H1 (cell line): ENCODE measurements at regions not wholly inside any gene's neighbourhood (a gene's known extent, or its start where the extent isn't known, plus 50 kb on each side); places are given as distances from the start of the nearest gene placed in this dataset.

ENCODE experiments used
- CTCF ChIA-PET: fragments of 300-600 bp; sonication (Branson Sonifier 250); formaldehyde crosslinking; loops from one replicate; lab custom pipeline; 2021; ENCODE audit not compliant: partially characterized antibody; lab: Charles Lee
- POLR2A ChIA-PET: fragments of 300-600 bp; sonication (Branson Sonifier 250); formaldehyde crosslinking; loops from one replicate; lab custom pipeline; 2021; ENCODE audit warnings: inconsistent platforms; ENCODE audit not compliant: partially characterized antibody; lab: Charles Lee
- DNase-seq, 2 experiments: peaks; one replicate each; pipeline versions ENCODE4 v3.0.0 to v3.0.0-alpha.2; 2010 to 2022; ENCODE audit warnings: low spot score in 2 of 2, low read depth in 1 of 2, mixed read lengths in 1 of 2
- FAIRE-seq: peaks from 2 replicates; lab custom pipeline; 2011; peaks lifted over from hg19 to GRCh38; lab: Jason Lieb, UNC
- H2AFZ ChIP-seq: 2 replicates; pipeline ENCODE4 v1.8.1; 2012; ENCODE audit warnings: low read length, inconsistent platforms
- H2AK5ac ChIP-seq: 2 replicates; pipeline ENCODE4 v1.6.1; 2013; ENCODE audit warnings: low read depth, low read length
- H2BK120ac ChIP-seq: replicated peaks from 2 replicates; pipeline ENCODE3; 2013; ENCODE audit warnings: low read depth, low read length, inconsistent platforms
- H2BK12ac ChIP-seq: 2 replicates; pipeline ENCODE4 v1.6.1; 2013; ENCODE audit warnings: low read depth, low read length
- H2BK15ac ChIP-seq: 2 replicates; pipeline ENCODE4 v1.6.1; 2013; ENCODE audit warnings: low read length
- H2BK20ac ChIP-seq: 2 replicates; pipeline ENCODE4 v1.6.1; 2013; ENCODE audit warnings: low read length
- H2BK5ac ChIP-seq: 2 replicates; pipeline ENCODE4 v1.6.1; 2013; ENCODE audit warnings: low read depth, low read length
- H3K14ac ChIP-seq: 2 replicates; pipeline ENCODE4 v1.6.1; 2013; ENCODE audit warnings: inconsistent platforms; ENCODE audit not compliant: insufficient read length
- H3K18ac ChIP-seq: 2 replicates; pipeline ENCODE4 v1.6.1; 2013; ENCODE audit warnings: low read length; ENCODE audit errors: extremely low read depth
- H3K23ac ChIP-seq: 2 replicates; pipeline ENCODE4 v1.6.1; 2013; ENCODE audit warnings: inconsistent platforms; ENCODE audit not compliant: insufficient read length
- H3K23me2 ChIP-seq: 2 replicates; pipeline ENCODE4 v1.6.1; 2013; ENCODE audit warnings: low read depth, low read length
- H3K27ac ChIP-seq: 2 replicates; pipeline ENCODE4 v1.6.1; 2011; ENCODE audit warnings: low read depth, low read length, inconsistent platforms
- H3K27me3 ChIP-seq, 4 experiments: replicated peaks in 1 of 4; 1 replicate in 1 of 4; 2 replicates in 3 of 4; pipeline versions ENCODE4 v1.6.1 to v1.8.1; 2011 to 2013; ENCODE audit warnings: low read length in 3 of 4, mild to moderate bottlenecking in 3 of 4, inconsistent platforms in 2 of 4, mixed read lengths in 2 of 4, moderate library complexity in 1 of 4; ENCODE audit not compliant: control insufficient read depth in 3 of 4, insufficient read depth in 3 of 4; ENCODE audit errors: extremely low read depth in 1 of 4
- H3K36me3 ChIP-seq, 4 experiments: 2 replicates each; pipeline versions ENCODE4 v1.6.1 to v1.8.1; 2011 to 2013; ENCODE audit warnings: mild to moderate bottlenecking in 4 of 4, low read length in 3 of 4, moderate library complexity in 2 of 4, control low read depth in 1 of 4, inconsistent platforms in 1 of 4; ENCODE audit not compliant: insufficient read depth in 4 of 4, control insufficient read depth in 2 of 4
- H3K4ac ChIP-seq: replicated peaks from 2 replicates; pipeline ENCODE3; 2013; ENCODE audit warnings: low read length, low read depth, mixed read lengths, inconsistent platforms; ENCODE audit not compliant: insufficient read length
- H3K4me1 ChIP-seq, 4 experiments: replicated peaks in 1 of 4; 1 replicate in 1 of 4; 2 replicates in 3 of 4; pipeline versions ENCODE4 v1.6.1 to v1.8.1; 2011 to 2013; ENCODE audit warnings: low read length in 3 of 4, inconsistent platforms in 2 of 4, mixed read lengths in 1 of 4; ENCODE audit not compliant: insufficient read depth in 4 of 4, control insufficient read depth in 3 of 4
- H3K4me2 ChIP-seq, 2 experiments: 2 replicates each; pipeline versions ENCODE4 v1.6.1 to v1.8.1; 2011 to 2013; ENCODE audit warnings: low read depth in 2 of 2, low read length in 2 of 2, control low read depth in 1 of 2, inconsistent platforms in 1 of 2, mild to moderate bottlenecking in 1 of 2; ENCODE audit not compliant: insufficient read depth in 1 of 2
- H3K4me3 ChIP-seq, 4 experiments: fragments of 200-600, 300-600 bp in 1 of 4; sonication (generic), shearing (Covaris generic), sonication (Bioruptor Twin) in 1 of 4; 2 replicates each; pipeline versions ENCODE4 v1.5.1 to v1.8.1; 2011 to 2016; ENCODE audit warnings: low read length in 4 of 4, low read depth in 3 of 4, control low read depth in 2 of 4, inconsistent platforms in 2 of 4, mild to moderate bottlenecking in 2 of 4, mixed read lengths in 1 of 4, moderate library complexity in 1 of 4; ENCODE audit not compliant: insufficient read depth in 2 of 4; ENCODE audit errors: extremely low read depth in 1 of 4
- H3K56ac ChIP-seq: replicated peaks from 2 replicates; pipeline ENCODE3; 2013; ENCODE audit warnings: low read depth, mild to moderate bottlenecking, mixed read lengths, low read length, inconsistent platforms; ENCODE audit not compliant: insufficient read length
- H3K79me1 ChIP-seq: 2 replicates; pipeline ENCODE4 v1.6.1; 2013; ENCODE audit warnings: low read depth, low read length, control low read depth
- H3K79me2 ChIP-seq, 2 experiments: 2 replicates each; pipeline versions ENCODE4 v1.6.1 to v1.8.1; 2012 to 2013; ENCODE audit warnings: low read length in 2 of 2, mild to moderate bottlenecking in 2 of 2, inconsistent platforms in 1 of 2; ENCODE audit not compliant: insufficient read depth in 2 of 2, control insufficient read depth in 1 of 2
- H3K9ac ChIP-seq, 4 experiments: replicated peaks in 1 of 4; 1 replicate in 1 of 4; 2 replicates in 3 of 4; pipeline versions ENCODE4 v1.6.1 to v1.8.1; 2011 to 2013; ENCODE audit warnings: low read depth in 3 of 4, low read length in 3 of 4, control low read depth in 2 of 4, mild to moderate bottlenecking in 2 of 4, moderate library complexity in 2 of 4, inconsistent platforms in 1 of 4; ENCODE audit errors: extremely low read depth in 1 of 4
- H3K9me3 ChIP-seq, 2 experiments: 2 replicates each; pipeline versions ENCODE4 v1.6.1 to v1.8.1; 2012 to 2013; ENCODE audit warnings: mild to moderate bottlenecking in 2 of 2, moderate library complexity in 2 of 2, control low read depth in 1 of 2, inconsistent platforms in 1 of 2, low read depth in 1 of 2, low read length in 1 of 2, mixed read lengths in 1 of 2; ENCODE audit not compliant: insufficient read depth in 2 of 2
- H4K20me1 ChIP-seq, 2 experiments: replicated peaks in 1 of 2; 2 replicates each; pipeline versions ENCODE3 to v1.8.1; 2011 to 2013; ENCODE audit warnings: inconsistent platforms in 2 of 2, low read length in 2 of 2, mild to moderate bottlenecking in 1 of 2; ENCODE audit not compliant: insufficient read depth in 2 of 2, control insufficient read depth in 1 of 2
- H4K5ac ChIP-seq: 2 replicates; pipeline ENCODE4 v1.6.1; 2013; ENCODE audit warnings: low read length, low read depth, mixed read lengths, inconsistent platforms; ENCODE audit not compliant: insufficient read length
- H4K8ac ChIP-seq: 2 replicates; pipeline ENCODE4 v1.8.0; 2013; ENCODE audit warnings: mild to moderate bottlenecking, moderate library complexity, low read length, inconsistent platforms; ENCODE audit not compliant: insufficient read depth; ENCODE audit errors: extremely low read depth
- H4K91ac ChIP-seq: replicated peaks from 2 replicates; pipeline ENCODE3; 2013; ENCODE audit warnings: low read length, mixed read lengths, inconsistent platforms; ENCODE audit not compliant: insufficient read length
- BACH1 ChIP-seq: IDR thresholded peaks from 2 replicates; pipeline ENCODE4 v1.6.1; 2012; ENCODE audit warnings: low read length, improper control_type of control experiment
- GABPA ChIP-seq: IDR thresholded peaks from 2 replicates; pipeline ENCODE4 v1.6.1; 2011; ENCODE audit warnings: mild to moderate bottlenecking, low read length, moderate library complexity, borderline replicate concordance; ENCODE audit not compliant: insufficient read depth
- PHF8 ChIP-seq: fragments of 200-600 bp; sonication (generic); conservative IDR thresholded peaks from 2 replicates; pipeline ENCODE4 v1.7.1; 2012; ENCODE audit warnings: low read depth, mild to moderate bottlenecking, inconsistent platforms, low read length, moderate library complexity
- SUZ12 ChIP-seq: fragments of 200-600 bp; sonication (generic); IDR thresholded peaks from 2 replicates; pipeline ENCODE4 v1.6.1; 2012; ENCODE audit warnings: mild to moderate bottlenecking, inconsistent platforms, low read length, moderate library complexity, mixed read lengths
- TAF1 ChIP-seq: IDR thresholded peaks from 2 replicates; pipeline ENCODE4 v1.6.1; 2011; ENCODE audit warnings: mild to moderate bottlenecking, low read depth, low read length
- WGBS, 2 experiments: shearing (Covaris generic) in 1 of 2; methylation state at CpG; one replicate each; pipeline versions ENCODE4 v1.1.6 to v1.1.7; 2013 to 2015; ENCODE audit warnings: low lambda C conversion rate in 2 of 2, mixed read lengths in 2 of 2, inconsistent platforms in 1 of 2, low coverage in 1 of 2, missing lambda C conversion rate in 1 of 2; ENCODE audit not compliant: insufficient replicate concordance in 2 of 2, insufficient coverage in 1 of 2, insufficient read length in 1 of 2; ENCODE audit errors: extremely low coverage in 1 of 2, missing lambda C conversion rate in 1 of 2; 5-methylcytosine and 5-hydroxymethylcytosine counted together

DNA sequence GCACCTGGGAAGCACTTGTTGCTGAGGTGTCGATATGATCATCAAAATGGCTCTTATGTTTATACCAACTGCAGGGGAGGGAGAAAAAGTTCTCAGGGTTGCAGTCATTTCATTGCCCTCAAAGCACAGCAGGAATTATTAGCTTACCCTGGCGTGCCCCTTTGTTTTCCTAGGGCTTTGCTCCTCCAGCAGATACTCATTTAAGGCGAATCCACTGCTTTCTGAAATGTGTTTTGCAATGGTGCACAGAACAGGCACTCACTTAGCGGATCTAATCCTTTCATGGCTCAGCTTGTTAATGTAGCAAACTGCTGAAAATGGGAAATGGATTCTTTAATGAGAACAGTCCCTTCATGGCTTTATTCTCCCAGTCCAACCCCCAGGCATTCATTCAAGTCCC is 76.7 kb downstream of the NKX2-1 start:
- H3K4ac ChIP-seq, result no peak overlapping the region
- CTCF ChIA-PET, result interaction anchor here (0.6 to 2.1 kb wide), 10 partner anchors 10 to 488 kb away, joined by 3 to 9 read pairs (median 4); no protein-coding TSS in a partner anchor
- H2BK12ac ChIP-seq, result no peak overlapping the region
- H3K27ac ChIP-seq, result no peak overlapping the region
- H2AK5ac ChIP-seq, result no peak overlapping the region
- no peak for TF ChIP-seq GABPA
- no peak for TF ChIP-seq TAF1
- no peak for TF ChIP-seq PHF8
- TF ChIP-seq BACH1, result no peak
- 0 out of 2 replicates have a peak, but pooled peaks have one; percentile 38 for TF ChIP-seq SUZ12
- TF ChIP-seq, all 59 proteins: peak for 1
- Histone ChIP-seq H3K4me2 (peak overlapping the region; percentile 40 to 58), H4K5ac (no peak overlapping the region), H2BK15ac (no peak overlapping the region), H3K4me3 (peak overlapping the region in 1 of 4 experiments; percentile 31; a peak in 1 of 8 replicates), H2AFZ (no peak overlapping the region), H3K18ac (no peak overlapping the region), H3K27me3 (peaks cover 2 to 46% (median 18%) of the 10 kb centered on the region in 4 experiments), H3K79me1 (no peaks in the 10 kb centered on the region), H3K9ac (no peak overlapping the region), H2BK20ac (no peak overlapping the region), H3K36me3 (no peaks in the 10 kb centered on the region; a peak in 1 of 8 replicates), H3K9me3 (no peaks in the 10 kb centered on the region), H2BK120ac (no peak overlapping the region), H3K23me2 (no peaks in the 10 kb centered on the region), H3K56ac (no peak overlapping the region), H3K4me1 (peaks cover 2 to 19% (median 9%) of the 10 kb centered on the region in 4 experiments; a peak in 6 of 7 replicates), H2BK5ac (no peak overlapping the region), H4K20me1 (no peaks in the 10 kb centered on the region), H3K14ac (no peak overlapping the region), H3K23ac (no peak overlapping the region), H4K91ac (no peak overlapping the region), H4K8ac (no peak overlapping the region), H3K79me2 (no peaks in the 10 kb centered on the region)
- POLR2A ChIA-PET, result interaction anchor here (0.6 kb wide), 1 partner anchor 84 kb away, joined by 3 read pairs; no protein-coding TSS in a partner anchor
- FAIRE-seq, result no peak
- DNase-seq, result no peak
- WGBS, 2 experiments, result 12% methylated on average over 4 of the region's 4 CpGs; no CpG with 5 or more reads in 1 of the 2 experiments
